NT2/D1 (cell line): ENCODE measurements at regions not wholly inside any gene's neighbourhood (a gene's known extent, or its start where the extent isn't known, plus 50 kb on each side); places are given as distances from the start of the nearest gene placed in this dataset.

ENCODE experiments used
- SUZ12 ChIP-seq: IDR thresholded peaks from 2 replicates; pipeline ENCODE4 v1.6.1; 2011; ENCODE audit not compliant: insufficient read length, insufficient read depth; ENCODE audit errors: extremely low read depth
- YY1 ChIP-seq: IDR thresholded peaks from 2 replicates; pipeline ENCODE4 v1.6.1; 2011; ENCODE audit not compliant: insufficient read length, insufficient read depth

- TF ChIP-seq YY1 (no peak), SUZ12 (no peak)
Observed at GRCh38 chr15:48021336-48022086, 99.3 kb upstream of the SLC24A5 start.
